Caki2 (cell line): ENCODE measurements at regions not wholly inside any gene's neighbourhood (a gene's known extent, or its start where the extent isn't known, plus 50 kb on each side); places are given as distances from the start of the nearest gene placed in this dataset.

ENCODE experiments used
- DNase-seq: peaks from one replicate; pipeline ENCODE4 v3.0.0-alpha.2; 2015; ENCODE audit warnings: low read depth
- in situ Hi-C: cut with HindIII; loops from 2 replicates; pipeline ENCODE4 v1.10.0; 2016; ENCODE audit warnings: low sequenced_read_pairs, low pct_unique_long_range_greater_than_20kb, mixed read lengths

DNA sequence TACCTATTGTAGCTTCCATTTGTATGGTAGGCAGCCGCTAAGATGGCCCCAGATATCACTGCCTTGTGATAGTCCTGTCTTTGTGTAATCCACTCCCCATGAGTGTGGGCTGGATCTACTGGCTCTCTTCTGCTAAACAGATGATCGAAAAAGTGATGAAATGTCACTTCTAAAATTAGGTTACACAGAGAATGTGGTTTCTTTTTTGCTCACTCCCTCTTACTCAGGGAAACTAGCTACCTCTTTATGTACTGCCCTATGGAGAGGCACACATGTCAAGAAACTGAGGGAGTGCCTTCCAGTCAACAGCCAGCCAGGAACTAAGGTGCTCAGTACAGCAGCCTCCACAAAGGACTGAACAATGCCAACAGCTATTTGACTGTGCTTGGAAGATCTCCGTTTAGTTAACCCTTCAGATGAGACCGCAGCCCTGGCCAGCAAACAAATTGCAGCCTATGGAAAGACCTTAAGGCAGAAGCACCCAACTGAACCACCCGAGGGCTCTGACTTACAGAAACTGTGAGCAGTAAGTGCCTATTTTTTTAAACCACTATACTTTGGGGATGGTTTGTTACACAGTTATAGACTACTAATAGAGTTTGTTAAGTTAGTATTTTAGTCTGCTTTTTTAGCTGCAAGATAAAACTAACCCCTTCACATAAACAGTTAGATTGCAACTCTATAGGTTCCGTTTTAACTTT is 113.2 kb upstream of the MAF start:
- no peak for DNase-seq
- in situ Hi-C loops = no loop called here

GRCh38 chr16:79712276-79712675 is 111.7 kb upstream of the MAF start:
- in situ Hi-C loops = no loop called here
- DNase-seq = no peak

GRCh38 chr16:79707876-79708275 is 107.3 kb upstream of the MAF start:
- in situ Hi-C loops = no loop called here
- no peak for DNase-seq

- in situ Hi-C loops = no loop called here
Observed at GRCh38 chr16:79703066-79703465, 102.5 kb upstream of the MAF start.

GRCh38 chr16:79698341-79698753 is 97.8 kb upstream of the MAF start:
- DNase-seq = no peak
- in situ Hi-C loops = no loop called here

More at GRCh38 chr16:79703066-79703465, 102.5 kb upstream of the MAF start:
- DNase-seq = no peak

GRCh38 chr16:79697562-79698112 is 97.1 kb upstream of the MAF start:
- no peak for DNase-seq
- in situ Hi-C loops = no loop called here

DNA sequence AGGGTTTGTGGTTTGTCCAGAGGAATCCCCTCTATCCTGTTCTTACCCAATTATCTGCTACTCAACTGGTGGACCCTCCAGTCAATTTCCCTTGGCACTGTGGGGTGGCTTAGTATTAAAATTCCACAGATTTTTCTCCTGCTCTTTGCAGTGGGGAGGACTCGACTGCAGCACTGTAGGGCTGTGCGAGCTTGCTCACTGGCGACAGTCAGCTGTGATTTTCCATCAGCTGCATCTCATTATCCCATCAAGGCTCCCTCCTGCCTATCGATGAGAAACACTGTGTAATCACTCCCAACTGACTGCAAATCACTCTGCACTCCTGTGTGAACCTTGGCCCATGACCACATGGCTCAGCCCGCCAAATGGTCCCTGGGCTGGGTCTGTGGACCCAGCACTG is 90.5 kb upstream of the MAF start:
- no peak for DNase-seq
- in situ Hi-C loops = no loop called here

DNA sequence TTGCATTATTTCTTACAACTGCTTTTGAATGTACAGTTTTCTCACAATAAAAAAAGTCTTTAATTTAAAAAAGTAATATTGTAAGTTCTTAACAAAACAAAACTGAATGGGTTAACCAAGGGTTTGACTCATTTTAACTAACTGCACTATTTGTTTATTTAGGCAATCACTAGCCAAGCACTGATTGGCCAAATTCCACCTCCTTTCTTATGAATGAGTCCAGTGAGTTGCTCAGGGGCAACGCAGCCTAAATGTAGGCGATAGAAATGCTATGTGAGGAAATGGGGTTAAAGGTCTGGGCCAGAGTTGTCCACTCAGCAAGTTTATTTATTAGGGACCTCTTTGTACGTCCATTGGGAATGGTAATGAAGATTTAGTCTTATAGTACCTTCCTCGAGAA is 89.6 kb upstream of the MAF start:
- in situ Hi-C loops = no loop called here

DNA sequence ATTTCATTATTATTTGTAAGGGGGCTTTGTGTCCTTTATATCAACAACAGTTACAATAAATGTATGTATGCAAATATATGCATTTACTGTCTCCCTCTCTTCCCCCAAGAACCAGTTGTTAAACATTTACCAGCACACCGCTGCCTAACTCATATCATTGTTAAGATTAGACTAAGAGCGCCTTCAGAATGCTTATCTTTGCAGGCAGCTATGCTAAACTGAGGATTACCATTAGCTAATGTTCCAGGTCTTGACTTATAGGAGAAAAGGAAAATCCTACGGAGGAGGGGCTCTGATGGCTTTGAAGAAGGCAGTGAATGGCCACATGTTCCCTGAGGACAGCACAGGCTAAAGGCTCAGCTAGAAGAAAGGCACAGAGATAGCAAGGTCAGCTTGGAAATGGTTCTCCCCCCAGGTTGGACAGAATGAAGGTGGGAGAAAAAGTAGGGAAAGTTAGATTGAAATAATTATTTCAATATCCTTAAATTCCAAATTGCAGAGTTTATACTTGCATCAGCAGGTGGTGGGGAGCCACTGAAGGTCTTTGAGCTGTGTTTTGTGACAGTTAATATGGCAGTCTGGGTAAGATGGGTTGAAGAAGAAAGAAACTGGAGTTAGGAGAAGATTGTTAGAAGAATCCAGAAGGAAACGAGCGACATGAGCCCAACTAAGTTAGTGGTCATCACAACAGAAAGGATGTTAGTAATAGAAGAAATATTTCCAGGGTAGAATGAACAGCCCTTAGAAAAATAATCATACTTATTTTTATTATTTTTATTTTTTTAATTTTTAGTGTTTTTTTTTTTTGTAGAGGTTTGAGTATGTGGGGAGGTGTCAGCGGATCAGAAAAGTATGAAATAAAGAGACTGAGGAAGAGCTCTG is 87.0 kb upstream of the MAF start:
- DNase-seq = no peak
- in situ Hi-C loops = no loop called here

More for the DNA sequence above, 89.6 kb upstream of the MAF start:
- no peak for DNase-seq

DNA sequence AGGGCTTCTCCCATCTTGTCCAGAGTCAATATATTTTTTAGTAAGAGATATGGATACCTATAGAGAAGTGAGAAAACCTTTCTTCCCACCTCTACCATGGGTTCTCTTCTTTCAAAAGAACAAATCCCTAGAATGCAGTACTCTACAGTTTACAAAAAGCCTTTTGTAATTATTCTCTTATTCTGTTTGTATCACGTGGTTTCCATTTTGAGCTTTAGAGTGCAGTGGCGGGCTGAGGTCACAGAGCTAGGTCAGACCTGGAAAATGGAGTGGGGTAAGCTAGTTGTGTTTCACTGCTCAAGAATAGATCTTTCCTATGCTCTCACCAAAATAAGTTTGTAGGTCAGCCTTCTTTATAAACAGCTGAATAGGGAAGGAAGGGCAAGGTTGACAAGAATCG is 85.3 kb upstream of the MAF start:
- in situ Hi-C loops = no loop called here
- no peak for DNase-seq

- in situ Hi-C loops = no loop called here
- DNase-seq = no peak
Observed at GRCh38 chr16:79679334-79679733, 78.8 kb upstream of the MAF start.

- peak; percentile 4 for DNase-seq
- in situ Hi-C loops = no loop called here
Observed at GRCh38 chr16:79677799-79678530, 77.4 kb upstream of the MAF start.

GRCh38 chr16:79673635-79674034 is 73.1 kb upstream of the MAF start:
- no peak for DNase-seq
- in situ Hi-C loops = no loop called here

GRCh38 chr16:79672524-79672923 is 72.0 kb upstream of the MAF start:
- no peak for DNase-seq
- in situ Hi-C loops = no loop called here

DNA sequence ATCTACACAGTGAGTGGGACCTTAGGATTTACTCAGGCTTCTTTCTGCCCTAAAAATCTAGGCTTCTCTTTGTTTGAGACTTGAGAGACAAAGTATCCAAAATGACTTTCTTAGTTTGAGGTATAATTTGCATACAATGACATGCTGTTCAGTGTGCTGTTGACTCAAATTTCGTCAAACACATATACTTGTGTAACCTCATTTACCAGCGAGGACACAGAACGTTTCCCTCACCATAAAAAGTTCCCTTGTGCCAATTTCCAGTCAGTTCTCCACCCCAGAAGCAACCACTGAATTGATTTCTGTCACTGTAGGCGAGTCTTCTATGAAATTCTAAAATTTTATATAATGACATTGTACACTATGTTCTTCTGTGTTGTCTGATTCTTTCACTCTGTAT is 68.0 kb upstream of the MAF start:
- in situ Hi-C loops = no loop called here
- no peak for DNase-seq

GRCh38 chr16:79665970-79666369 is 65.4 kb upstream of the MAF start:
- in situ Hi-C loops = no loop called here
- DNase-seq = no peak

- DNase-seq = no peak
- in situ Hi-C loops = no loop called here
Observed at GRCh38 chr16:79664407-79664806, 63.9 kb upstream of the MAF start.

DNA sequence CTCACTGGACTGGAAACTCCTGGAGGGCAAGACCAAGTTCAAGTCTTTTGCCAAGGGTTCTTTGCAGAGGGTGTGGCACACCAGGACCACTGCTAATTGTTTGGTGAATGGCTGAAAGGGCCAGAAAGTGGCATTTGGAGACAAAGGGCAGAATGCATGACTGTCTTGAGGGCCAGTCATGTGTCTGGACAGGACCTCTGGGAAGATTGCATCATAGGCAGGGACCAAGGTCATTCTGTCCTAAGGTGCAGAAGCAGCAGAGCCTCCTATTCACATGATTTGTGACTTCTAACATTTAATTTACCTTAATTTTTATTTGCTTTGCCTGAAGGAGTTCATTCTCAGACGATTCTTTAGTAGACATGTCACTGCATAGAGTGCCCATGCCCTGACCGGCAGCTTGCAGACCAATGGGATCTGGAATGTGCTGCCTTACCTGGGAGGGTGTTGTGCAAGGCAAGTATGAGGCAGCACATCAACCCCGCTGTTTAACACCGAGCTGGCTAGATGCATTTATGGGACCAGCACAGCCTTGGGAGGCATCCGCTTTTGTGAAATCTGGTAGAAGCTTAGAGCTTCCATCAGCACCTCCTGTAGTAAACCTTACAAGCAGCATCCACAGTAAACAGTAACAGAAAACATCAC is 62.3 kb upstream of the MAF start:
- in situ Hi-C loops = no loop called here
- no peak for DNase-seq
